ENCODE measurements at regions not wholly inside any gene's neighbourhood (a gene's known extent, or its start where the extent isn't known, plus 50 kb on each side); places are given as distances from the start of the nearest gene placed in this dataset.

- no peaks in the 10 kb centered on the region for H3K4me1 ChIP-seq (ENCODE audit: control insufficient read depth, insufficient read depth, low read length, poor library complexity, severe bottlenecking)
- no peaks in the 10 kb centered on the region for H3K36me3 ChIP-seq (ENCODE audit: control insufficient read depth, insufficient read depth, low read length)
- H3K9me3 ChIP-seq (ENCODE audit: control insufficient read depth, low read length) = no peaks in the 10 kb centered on the region
- no peak overlapping the region for H3K27ac ChIP-seq (ENCODE audit: insufficient read depth, low read length, poor library complexity, severe bottlenecking)
- no peak overlapping the region for H3K4me3 ChIP-seq (ENCODE audit: insufficient read depth, low read depth, low read length, poor library complexity, severe bottlenecking)
- no peak for DNase-seq
- H3K27me3 ChIP-seq (replicated peaks; ENCODE audit: control insufficient read depth, insufficient read depth, low read length, poor library complexity, severe bottlenecking) = no peaks in the 10 kb centered on the region
Observed at GRCh38 chr3:72044231-72044855, 259.4 kb upstream of the PROK2 start.

GRCh38 chr3:72043204-72044133 lies 258.5 kb upstream of the PROK2 start:
- no peaks in the 10 kb centered on the region for H3K4me1 ChIP-seq (ENCODE audit: control insufficient read depth, insufficient read depth, low read length, poor library complexity, severe bottlenecking)
- H3K27me3 ChIP-seq (replicated peaks; ENCODE audit: control insufficient read depth, insufficient read depth, low read length, poor library complexity, severe bottlenecking) = no peaks in the 10 kb centered on the region
- no peak for DNase-seq
- no peaks in the 10 kb centered on the region for H3K9me3 ChIP-seq (ENCODE audit: control insufficient read depth, low read length)
- H3K36me3 ChIP-seq (ENCODE audit: control insufficient read depth, insufficient read depth, low read length) = no peaks in the 10 kb centered on the region
- H3K4me3 ChIP-seq (ENCODE audit: insufficient read depth, low read depth, low read length, poor library complexity, severe bottlenecking) = no peak overlapping the region
- no peak overlapping the region for H3K27ac ChIP-seq (ENCODE audit: insufficient read depth, low read length, poor library complexity, severe bottlenecking)

GRCh38 chr3:72042397-72043203 lies 257.7 kb upstream of the PROK2 start:
- DNase-seq = no peak
- no peaks in the 10 kb centered on the region for H3K9me3 ChIP-seq (ENCODE audit: control insufficient read depth, low read length)
- no peak overlapping the region for H3K4me3 ChIP-seq (ENCODE audit: insufficient read depth, low read depth, low read length, poor library complexity, severe bottlenecking)
- H3K4me1 ChIP-seq (ENCODE audit: control insufficient read depth, insufficient read depth, low read length, poor library complexity, severe bottlenecking) = no peaks in the 10 kb centered on the region
- no peak overlapping the region for H3K27ac ChIP-seq (ENCODE audit: insufficient read depth, low read length, poor library complexity, severe bottlenecking)
- H3K36me3 ChIP-seq (ENCODE audit: control insufficient read depth, insufficient read depth, low read length) = no peaks in the 10 kb centered on the region
- H3K27me3 ChIP-seq (replicated peaks; ENCODE audit: control insufficient read depth, insufficient read depth, low read length, poor library complexity, severe bottlenecking) = no peaks in the 10 kb centered on the region

DNA sequence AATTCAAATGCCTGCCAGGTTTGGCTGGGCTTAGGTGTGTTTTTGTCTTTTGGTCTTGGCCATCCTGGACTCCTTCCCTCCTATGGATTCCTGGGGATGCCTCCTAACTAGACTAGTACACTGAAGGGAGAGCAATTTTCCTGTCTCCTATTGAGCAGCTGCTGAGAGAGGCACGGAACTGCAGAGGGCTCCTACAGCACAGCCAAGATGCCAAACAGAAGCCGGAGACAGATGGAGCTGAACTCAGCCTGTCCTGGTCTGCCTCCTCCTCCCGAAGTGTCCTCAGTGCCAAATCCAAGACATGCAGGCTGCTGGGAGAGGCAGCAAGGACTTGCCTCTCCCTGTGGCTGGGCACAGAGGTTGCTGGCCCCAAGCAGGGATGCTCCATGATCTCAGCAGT lies 256.6 kb upstream of the PROK2 start:
- H3K4me1 ChIP-seq (ENCODE audit: control insufficient read depth, insufficient read depth, low read length, poor library complexity, severe bottlenecking) = no peaks in the 10 kb centered on the region
- no peak overlapping the region for H3K27ac ChIP-seq (ENCODE audit: insufficient read depth, low read length, poor library complexity, severe bottlenecking)
- H3K36me3 ChIP-seq (ENCODE audit: control insufficient read depth, insufficient read depth, low read length) = no peaks in the 10 kb centered on the region
- H3K9me3 ChIP-seq (ENCODE audit: control insufficient read depth, low read length) = no peaks in the 10 kb centered on the region
- H3K4me3 ChIP-seq (ENCODE audit: insufficient read depth, low read depth, low read length, poor library complexity, severe bottlenecking) = no peak overlapping the region
- DNase-seq = no peak
- no peaks in the 10 kb centered on the region for H3K27me3 ChIP-seq (replicated peaks; ENCODE audit: control insufficient read depth, insufficient read depth, low read length, poor library complexity, severe bottlenecking)

- no peaks in the 10 kb centered on the region for H3K4me1 ChIP-seq (ENCODE audit: control insufficient read depth, insufficient read depth, low read length, poor library complexity, severe bottlenecking)
- H3K4me3 ChIP-seq (ENCODE audit: insufficient read depth, low read depth, low read length, poor library complexity, severe bottlenecking) = no peak overlapping the region
- no peaks in the 10 kb centered on the region for H3K27me3 ChIP-seq (replicated peaks; ENCODE audit: control insufficient read depth, insufficient read depth, low read length, poor library complexity, severe bottlenecking)
- H3K36me3 ChIP-seq (ENCODE audit: control insufficient read depth, insufficient read depth, low read length) = no peaks in the 10 kb centered on the region
- DNase-seq = no peak
- H3K27ac ChIP-seq (ENCODE audit: insufficient read depth, low read length, poor library complexity, severe bottlenecking) = no peak overlapping the region
- no peaks in the 10 kb centered on the region for H3K9me3 ChIP-seq (ENCODE audit: control insufficient read depth, low read length)
Observed at GRCh38 chr3:72041076-72041475, 256.1 kb upstream of the PROK2 start.

DNA sequence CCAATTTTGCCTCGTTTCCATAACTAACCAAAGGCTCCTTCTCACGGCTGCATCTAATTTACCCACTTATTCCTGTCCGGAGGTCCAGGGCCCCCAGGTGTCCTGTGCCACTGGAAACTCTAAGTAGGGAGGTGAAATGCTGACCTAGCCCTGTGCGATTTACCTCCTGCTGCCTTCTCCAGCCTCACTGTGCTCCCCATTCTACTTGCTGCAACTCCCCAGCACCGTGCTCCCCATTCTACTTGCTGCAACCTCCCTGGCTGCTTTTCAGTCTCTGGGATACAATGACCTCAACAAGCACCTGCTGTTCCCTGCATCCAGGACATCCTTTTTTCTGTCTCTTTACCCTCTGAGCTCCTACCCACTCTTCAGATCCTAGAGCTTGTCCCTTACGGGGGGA lies 254.7 kb upstream of the PROK2 start:
- H3K27ac ChIP-seq (ENCODE audit: insufficient read depth, low read length, poor library complexity, severe bottlenecking) = no peak overlapping the region
- no peak overlapping the region for H3K4me3 ChIP-seq (ENCODE audit: insufficient read depth, low read depth, low read length, poor library complexity, severe bottlenecking)
- DNase-seq = no peak
- no peaks in the 10 kb centered on the region for H3K4me1 ChIP-seq (ENCODE audit: control insufficient read depth, insufficient read depth, low read length, poor library complexity, severe bottlenecking)
- H3K9me3 ChIP-seq (ENCODE audit: control insufficient read depth, low read length) = no peaks in the 10 kb centered on the region
- no peaks in the 10 kb centered on the region for H3K27me3 ChIP-seq (replicated peaks; ENCODE audit: control insufficient read depth, insufficient read depth, low read length, poor library complexity, severe bottlenecking)
- H3K36me3 ChIP-seq (ENCODE audit: control insufficient read depth, insufficient read depth, low read length) = no peaks in the 10 kb centered on the region

DNA sequence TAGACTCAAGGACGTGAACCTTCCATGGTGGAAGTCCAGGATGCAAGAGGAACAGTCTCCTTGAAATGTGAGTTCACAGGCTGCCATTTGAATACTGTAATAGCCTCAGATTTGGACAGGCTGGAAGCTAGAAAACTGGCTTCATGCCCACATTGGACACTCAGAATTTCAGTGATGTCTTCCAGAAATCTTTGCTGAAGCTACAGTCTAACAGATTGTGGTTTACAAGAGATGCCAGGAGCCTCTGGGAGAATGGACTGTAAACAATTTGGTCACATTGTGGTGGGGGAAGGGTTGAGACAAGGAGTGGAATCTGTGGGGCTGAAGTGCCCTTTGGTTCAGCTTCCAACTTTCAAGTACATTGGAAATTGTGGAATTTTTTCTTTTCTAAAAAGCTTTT lies 252.0 kb upstream of the PROK2 start:
- Histone ChIP-seq H3K4me3 (ENCODE audit: insufficient read depth, low read depth, low read length, poor library complexity, severe bottlenecking) (no peak overlapping the region), H3K27ac (ENCODE audit: insufficient read depth, low read length, poor library complexity, severe bottlenecking) (no peak overlapping the region), H3K9me3 (ENCODE audit: control insufficient read depth, low read length) (no peaks in the 10 kb centered on the region), H3K27me3 (replicated peaks; ENCODE audit: control insufficient read depth, insufficient read depth, low read length, poor library complexity, severe bottlenecking) (no peaks in the 10 kb centered on the region), H3K4me1 (ENCODE audit: control insufficient read depth, insufficient read depth, low read length, poor library complexity, severe bottlenecking) (no peaks in the 10 kb centered on the region), H3K36me3 (ENCODE audit: control insufficient read depth, insufficient read depth, low read length) (no peaks in the 10 kb centered on the region)
- no peak for DNase-seq

- Histone ChIP-seq H3K4me1 (ENCODE audit: control insufficient read depth, insufficient read depth, low read length, poor library complexity, severe bottlenecking) (no peaks in the 10 kb centered on the region), H3K4me3 (ENCODE audit: insufficient read depth, low read depth, low read length, poor library complexity, severe bottlenecking) (no peak overlapping the region), H3K27ac (ENCODE audit: insufficient read depth, low read length, poor library complexity, severe bottlenecking) (no peak overlapping the region), H3K9me3 (ENCODE audit: control insufficient read depth, low read length) (no peaks in the 10 kb centered on the region), H3K36me3 (ENCODE audit: control insufficient read depth, insufficient read depth, low read length) (no peaks in the 10 kb centered on the region), H3K27me3 (replicated peaks; ENCODE audit: control insufficient read depth, insufficient read depth, low read length, poor library complexity, severe bottlenecking) (no peaks in the 10 kb centered on the region)
- no peak for DNase-seq
Observed at GRCh38 chr3:72035606-72036005, 250.7 kb upstream of the PROK2 start.

GRCh38 chr3:72034986-72035385 lies 250.0 kb upstream of the PROK2 start:
- no peak overlapping the region for H3K4me3 ChIP-seq (ENCODE audit: insufficient read depth, low read depth, low read length, poor library complexity, severe bottlenecking)
- H3K36me3 ChIP-seq (ENCODE audit: control insufficient read depth, insufficient read depth, low read length) = no peaks in the 10 kb centered on the region
- no peaks in the 10 kb centered on the region for H3K9me3 ChIP-seq (ENCODE audit: control insufficient read depth, low read length)
- no peak overlapping the region for H3K27ac ChIP-seq (ENCODE audit: insufficient read depth, low read length, poor library complexity, severe bottlenecking)
- H3K27me3 ChIP-seq (replicated peaks; ENCODE audit: control insufficient read depth, insufficient read depth, low read length, poor library complexity, severe bottlenecking) = no peaks in the 10 kb centered on the region
- no peaks in the 10 kb centered on the region for H3K4me1 ChIP-seq (ENCODE audit: control insufficient read depth, insufficient read depth, low read length, poor library complexity, severe bottlenecking)
- DNase-seq = no peak
